NCI-H128 (cell line): ENCODE measurements at regions not wholly inside any gene's neighbourhood (a gene's known extent, or its start where the extent isn't known, plus 50 kb on each side); places are given as distances from the start of the nearest gene placed in this dataset.

ENCODE experiments used
- DNase-seq: peaks from one replicate; lab custom pipeline; 2025; ENCODE audit not compliant: unreplicated experiment; lab: John Stamatoyannopoulos, UW

DNA sequence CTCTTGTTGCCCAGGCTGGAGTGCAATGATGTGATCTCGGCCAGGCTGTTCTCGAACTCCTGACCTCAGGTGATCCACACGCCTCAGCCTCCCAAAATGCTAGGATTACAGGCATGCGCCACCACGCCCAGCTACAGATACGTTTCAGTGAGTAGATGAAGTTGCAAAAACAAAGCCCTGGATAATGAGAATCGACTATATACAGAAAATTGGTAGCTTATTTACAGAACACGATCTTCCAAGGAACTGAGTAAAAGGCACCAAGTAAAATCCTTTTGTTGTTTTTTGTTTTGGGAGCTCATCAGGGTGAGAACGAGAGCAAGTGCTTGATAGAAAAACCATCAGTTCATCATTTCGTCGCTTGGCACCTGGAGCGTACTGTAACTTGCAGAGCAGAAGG is 62.8 kb downstream of the MYCN start:
- DNase-seq, result no peak

DNA sequence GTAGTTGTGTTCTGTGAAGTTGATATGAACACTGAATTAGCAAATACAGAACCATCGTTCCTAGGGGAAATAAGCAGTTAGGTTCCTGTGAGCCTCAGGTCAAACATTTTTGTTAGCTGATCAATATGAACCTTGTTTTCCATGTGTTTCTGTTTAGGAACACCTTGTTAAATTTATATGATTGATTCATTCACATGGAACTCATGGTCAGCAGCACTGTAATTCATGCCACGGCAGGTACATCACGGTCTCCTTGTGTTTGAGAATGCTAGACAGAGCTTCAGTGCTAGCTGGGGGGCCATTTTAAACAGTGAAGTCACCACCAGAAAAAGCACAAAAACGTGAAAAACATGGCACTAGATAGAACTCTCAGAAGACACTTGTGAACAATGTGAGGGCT is 62.2 kb downstream of the MYCN start:
- no peak for DNase-seq

DNA sequence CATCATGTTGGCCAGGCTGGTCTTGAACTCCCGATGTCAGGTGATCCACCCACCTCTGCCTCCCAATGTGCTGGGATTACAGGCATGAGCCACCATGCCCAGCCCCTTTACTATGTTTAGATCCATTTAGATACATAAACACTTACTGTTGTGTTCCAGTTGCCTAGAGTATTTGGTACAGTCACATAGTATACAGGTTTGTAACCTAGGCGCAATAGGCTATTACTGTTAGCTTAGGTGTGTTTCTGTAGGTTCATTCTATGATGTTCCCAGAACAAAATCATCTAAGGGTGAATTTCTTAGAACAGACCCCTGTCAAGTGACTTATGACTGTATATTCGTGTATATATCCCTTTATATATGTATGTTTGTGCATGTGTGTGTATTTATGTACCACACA is 61.8 kb downstream of the MYCN start:
- no peak for DNase-seq

DNA sequence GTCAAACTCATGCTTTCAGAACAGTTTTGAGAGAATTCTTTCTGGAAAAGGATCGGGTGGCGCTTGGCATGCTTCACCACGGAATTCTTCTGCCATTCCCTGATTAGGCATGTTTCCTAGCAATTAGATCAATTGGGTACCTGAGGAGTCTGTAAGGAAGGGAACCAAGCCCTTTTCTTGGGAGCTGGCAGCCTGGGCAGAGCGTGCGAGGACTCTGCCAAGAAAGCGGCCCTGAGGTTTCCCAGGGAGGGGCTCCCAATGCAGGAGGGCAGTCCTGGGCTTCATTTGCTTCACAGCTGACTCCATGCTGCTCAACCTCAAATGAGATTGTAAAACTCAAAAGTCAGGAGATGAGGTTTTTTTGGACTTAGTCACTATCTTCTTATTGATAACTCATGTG is 60.3 kb downstream of the MYCN start:
- no peak for DNase-seq

DNA sequence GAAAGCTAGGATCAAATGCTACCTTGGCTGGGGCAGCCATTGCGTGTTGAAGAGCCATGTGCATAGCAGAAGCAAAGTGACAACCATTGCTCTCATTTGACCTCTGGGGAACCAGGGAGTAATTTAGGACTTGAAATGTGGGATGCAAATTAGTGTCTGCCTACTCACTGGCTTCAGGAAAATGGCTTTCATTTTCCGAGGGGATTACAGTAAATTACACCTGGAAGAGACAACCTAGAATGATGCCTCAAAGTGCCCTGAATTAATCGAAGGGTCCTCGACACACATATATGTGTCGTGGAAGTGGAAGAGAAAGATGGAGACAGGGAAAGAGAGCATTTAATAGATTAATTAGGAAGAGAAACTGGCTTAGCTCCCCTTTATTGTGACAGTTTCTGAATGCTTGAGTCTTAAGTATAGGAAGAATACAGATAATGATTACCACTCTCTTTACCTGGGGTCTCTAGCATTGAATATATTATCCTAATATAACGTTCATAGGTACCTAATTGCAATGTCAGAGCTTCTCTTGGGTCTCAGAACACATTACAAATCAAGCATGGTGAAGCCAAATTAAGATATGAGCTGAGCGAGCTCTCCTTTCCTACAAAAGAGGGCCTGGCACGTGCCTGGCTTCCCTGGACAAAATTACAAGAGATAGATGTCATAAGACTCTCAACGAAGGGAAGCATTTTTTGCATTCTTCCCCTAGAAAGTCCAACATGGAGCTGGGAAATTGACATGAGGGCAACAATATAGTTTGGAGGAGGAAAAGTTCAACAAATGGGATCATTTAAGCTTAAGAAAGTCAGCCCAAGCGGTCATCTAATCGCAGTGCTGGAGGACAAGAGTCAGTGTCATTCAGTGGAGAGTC is 59.5 kb downstream of the MYCN start:
- DNase-seq, result no peak

DNA sequence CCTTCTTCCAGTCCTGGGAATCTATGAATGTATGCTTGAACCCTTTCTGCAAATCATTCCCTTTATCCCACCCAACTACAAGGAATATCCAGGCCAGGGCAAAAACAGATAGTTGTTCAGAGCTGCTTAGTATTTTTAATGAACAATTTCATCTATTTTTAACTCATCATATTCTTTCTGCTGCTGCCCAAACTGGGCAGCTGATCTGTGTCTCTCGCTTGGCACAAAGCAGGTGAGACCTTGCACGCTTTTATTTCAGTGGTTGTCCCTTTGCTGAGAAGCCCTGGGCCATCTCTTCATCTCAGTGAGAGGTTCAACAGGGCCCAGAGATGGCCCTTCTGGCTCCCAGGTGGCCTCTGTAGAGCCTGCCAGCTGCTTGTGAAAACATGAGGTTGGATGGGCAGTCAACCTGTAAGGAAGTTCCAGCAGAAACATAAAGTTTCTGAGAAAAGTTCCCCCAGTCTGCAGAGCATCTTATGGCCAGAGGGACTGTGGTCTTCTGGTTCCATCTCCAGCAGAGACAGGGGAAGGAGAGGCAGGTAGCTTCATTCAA is 57.5 kb downstream of the MYCN start:
- DNase-seq, result no peak

DNA sequence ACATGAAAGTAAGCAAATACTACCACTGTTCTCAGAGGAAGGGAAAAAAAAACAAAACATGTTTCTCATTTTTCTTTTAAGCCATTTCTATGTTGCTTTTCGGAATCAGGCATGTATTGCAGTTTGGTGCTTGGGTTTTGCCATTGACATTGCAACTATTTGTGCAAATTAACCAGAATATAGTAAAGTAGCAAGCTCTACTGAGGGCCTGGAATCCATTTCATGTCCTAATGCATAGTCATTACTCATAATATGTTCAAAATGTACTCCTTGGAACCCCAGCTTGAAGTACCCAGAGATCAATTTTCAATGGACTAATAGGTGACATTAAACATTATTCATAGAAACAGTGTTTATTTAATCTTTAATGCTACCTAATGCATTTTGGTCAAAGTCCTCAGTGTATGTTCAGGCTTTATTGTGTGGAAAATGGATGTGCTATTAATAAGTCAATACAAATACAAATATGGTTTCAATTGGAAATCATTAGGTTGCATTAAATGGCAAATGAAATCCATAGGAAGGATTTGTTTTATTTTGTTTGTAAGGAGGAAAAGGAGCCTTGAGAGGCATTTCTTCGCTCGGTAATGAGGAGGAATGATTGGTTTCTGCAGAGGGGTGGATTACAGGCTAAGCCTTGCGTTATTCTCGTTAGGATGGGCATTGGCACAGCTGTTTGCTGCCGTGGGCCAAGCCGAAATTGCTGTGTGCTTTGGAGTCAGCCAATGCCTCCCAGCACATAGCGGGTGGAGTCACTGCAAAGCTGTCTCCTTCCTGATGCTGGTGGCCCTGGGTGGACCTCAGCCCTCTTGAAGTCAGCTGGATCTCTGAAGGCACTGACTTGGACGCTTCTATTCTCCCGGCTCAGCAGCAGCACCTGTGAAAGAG is 56.4 kb downstream of the MYCN start:
- DNase-seq, result no peak
